ENCODE measurements at regions not wholly inside any gene's neighbourhood (a gene's known extent, or its start where the extent isn't known, plus 50 kb on each side); places are given as distances from the start of the nearest gene placed in this dataset.
A peak's percentile ranks its signal among the peaks of the same experiment; 100 is the strongest.
"Not testable (repeated sequence)": the region's sequence is repeated elsewhere in the genome, so short reads cannot be mapped to it uniquely, and the experiment has no call there.

- DNase-seq = no peak
These were observed 145.7 kb upstream of the FERD3L start for GRCh38 chr7:19290968-19291367.

GRCh38 chr7:19290066-19290465 is 144.8 kb upstream of the FERD3L start:
- no peak for DNase-seq

- no peak for DNase-seq
These were observed 139.5 kb upstream of the FERD3L start for GRCh38 chr7:19284596-19285300.

- no peak for DNase-seq
These were observed 138.9 kb upstream of the FERD3L start for GRCh38 chr7:19284136-19284535.

GRCh38 chr7:19275000-19275399 is 129.8 kb upstream of the FERD3L start:
- DNase-seq = no peak

- not testable (repeated sequence) for DNase-seq
These were observed 127.1 kb upstream of the FERD3L start for GRCh38 chr7:19272329-19272728.

- DNase-seq = no peak
These were observed 124.1 kb upstream of the FERD3L start for GRCh38 chr7:19269301-19269700.

GRCh38 chr7:19268737-19269136 is 123.5 kb upstream of the FERD3L start:
- no peak for DNase-seq

GRCh38 chr7:19262826-19263225 is 117.6 kb upstream of the FERD3L start:
- no peak for DNase-seq

- DNase-seq = no peak
These were observed 104.1 kb upstream of the FERD3L start for GRCh38 chr7:19249281-19249680.

- no peak for DNase-seq
These were observed 103.5 kb upstream of the FERD3L start for GRCh38 chr7:19248681-19249080.

GRCh38 chr7:19248115-19248514 is 102.9 kb upstream of the FERD3L start:
- DNase-seq = no peak

- DNase-seq = no peak
These were observed 101.8 kb upstream of the FERD3L start for GRCh38 chr7:19247017-19247416.

GRCh38 chr7:19242246-19242645 is 97.0 kb upstream of the FERD3L start:
- DNase-seq = no peak

GRCh38 chr7:19239951-19240350 is 94.7 kb upstream of the FERD3L start:
- no peak for DNase-seq

- DNase-seq = no peak
These were observed 90.5 kb upstream of the FERD3L start for GRCh38 chr7:19235680-19236079.

- DNase-seq = no peak
These were observed 79.7 kb upstream of the FERD3L start for GRCh38 chr7:19224951-19225350.

GRCh38 chr7:19215412-19215811 is 70.2 kb upstream of the FERD3L start:
- no peak for DNase-seq

- peak; percentile 72 to 88 for DNase-seq
These were observed 68.5 kb upstream of the FERD3L start for GRCh38 chr7:19213746-19214145.

- DNase-seq = peak in 1 of 2 experiments; percentile 31
These were observed 65.7 kb upstream of the FERD3L start for GRCh38 chr7:19210893-19211413.

- DNase-seq = no peak
These were observed 64.0 kb upstream of the FERD3L start for GRCh38 chr7:19209166-19209696.

GRCh38 chr7:19206721-19207120 is 61.5 kb upstream of the FERD3L start:
- DNase-seq = no peak

GRCh38 chr7:19203686-19204085 is 58.5 kb upstream of the FERD3L start:
- DNase-seq = no peak

- DNase-seq = no peak
These were observed 57.4 kb upstream of the FERD3L start for GRCh38 chr7:19202599-19202998.
